LNCaP clone FGC (cell line): ENCODE measurements at regions not wholly inside any gene's neighbourhood (a gene's known extent, or its start where the extent isn't known, plus 50 kb on each side); places are given as distances from the start of the nearest gene placed in this dataset.

Source experiments
- DNase-seq: peaks from one replicate; pipeline ENCODE4 v3.0.0-alpha.2; 2011; ENCODE audit warnings: low read depth
- H3K4me3 ChIP-seq: 2 replicates; pipeline ENCODE4 v1.5.1; 2011; ENCODE audit warnings: mild to moderate bottlenecking, low read depth, low read length, control low read depth
- TF ChIP-seq, protein P1 (sequence below): IDR thresholded peaks from 2 replicates; pipeline ENCODE4 v1.5.1; 2012; ENCODE audit warnings: mild to moderate bottlenecking; ENCODE audit not compliant: control insufficient read depth, insufficient read depth; ENCODE audit errors: extremely low read depth

- H3K4me3 ChIP-seq: no peak overlapping the region
- DNase-seq: no peak
- TF ChIP-seq, protein P1, sequence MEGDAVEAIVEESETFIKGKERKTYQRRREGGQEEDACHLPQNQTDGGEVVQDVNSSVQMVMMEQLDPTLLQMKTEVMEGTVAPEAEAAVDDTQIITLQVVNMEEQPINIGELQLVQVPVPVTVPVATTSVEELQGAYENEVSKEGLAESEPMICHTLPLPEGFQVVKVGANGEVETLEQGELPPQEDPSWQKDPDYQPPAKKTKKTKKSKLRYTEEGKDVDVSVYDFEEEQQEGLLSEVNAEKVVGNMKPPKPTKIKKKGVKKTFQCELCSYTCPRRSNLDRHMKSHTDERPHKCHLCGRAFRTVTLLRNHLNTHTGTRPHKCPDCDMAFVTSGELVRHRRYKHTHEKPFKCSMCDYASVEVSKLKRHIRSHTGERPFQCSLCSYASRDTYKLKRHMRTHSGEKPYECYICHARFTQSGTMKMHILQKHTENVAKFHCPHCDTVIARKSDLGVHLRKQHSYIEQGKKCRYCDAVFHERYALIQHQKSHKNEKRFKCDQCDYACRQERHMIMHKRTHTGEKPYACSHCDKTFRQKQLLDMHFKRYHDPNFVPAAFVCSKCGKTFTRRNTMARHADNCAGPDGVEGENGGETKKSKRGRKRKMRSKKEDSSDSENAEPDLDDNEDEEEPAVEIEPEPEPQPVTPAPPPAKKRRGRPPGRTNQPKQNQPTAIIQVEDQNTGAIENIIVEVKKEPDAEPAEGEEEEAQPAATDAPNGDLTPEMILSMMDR: no peak
These were observed 64.0 kb upstream of the TLE4 start for GRCh38 chr9:79507801-79508200.

GRCh38 chr9:79512251-79512650, 59.5 kb upstream of the TLE4 start:
- TF ChIP-seq, protein P1: no peak
- no peak for DNase-seq

More at GRCh38 chr9:79512251-79512650, 59.5 kb upstream of the TLE4 start:
- H3K4me3 ChIP-seq: no peak overlapping the region
